Nephron (organoid): ENCODE measurements at regions not wholly inside any gene's neighbourhood (a gene's known extent, or its start where the extent isn't known, plus 50 kb on each side); places are given as distances from the start of the nearest gene placed in this dataset.

Experiments used
- H3K27ac Mint-ChIP-seq, 3 experiments: 2 replicates each; pipeline ENCODE4 v1.8.0; 2020; ENCODE audit warnings: mixed read lengths in 3 of 3, mild to moderate bottlenecking in 2 of 3, moderate library complexity in 1 of 3
- H3K27me3 Mint-ChIP-seq: 2 replicates; pipeline ENCODE4 v1.8.0; 2021; ENCODE audit warnings: low read depth, mild to moderate bottlenecking, moderate library complexity, mixed read lengths
- H3K36me3 Mint-ChIP-seq: 2 replicates; pipeline ENCODE4 v1.8.0; 2020; ENCODE audit warnings: low read depth, mixed read lengths
- H3K4me1 Mint-ChIP-seq: 2 replicates; pipeline ENCODE4 v1.8.0; 2020; ENCODE audit warnings: mixed read lengths
- H3K4me3 Mint-ChIP-seq, 3 experiments: 2 replicates each; pipeline ENCODE4 v1.8.0; 2020; ENCODE audit warnings: mild to moderate bottlenecking in 3 of 3, mixed read lengths in 3 of 3, moderate library complexity in 2 of 3
- H3K9me3 Mint-ChIP-seq: 2 replicates; pipeline ENCODE4 v1.8.0; 2020; ENCODE audit warnings: mixed read lengths
- TF ChIP-seq, protein P1 (sequence below), 3 experiments: fragments of 200-600 bp; sonication (generic); IDR thresholded peaks; one replicate each; pipeline ENCODE4 v1.5.0; 2021; ENCODE audit warnings: antibody characterized with exemption in 3 of 3; ENCODE audit not compliant: unreplicated experiment in 3 of 3

DNA sequence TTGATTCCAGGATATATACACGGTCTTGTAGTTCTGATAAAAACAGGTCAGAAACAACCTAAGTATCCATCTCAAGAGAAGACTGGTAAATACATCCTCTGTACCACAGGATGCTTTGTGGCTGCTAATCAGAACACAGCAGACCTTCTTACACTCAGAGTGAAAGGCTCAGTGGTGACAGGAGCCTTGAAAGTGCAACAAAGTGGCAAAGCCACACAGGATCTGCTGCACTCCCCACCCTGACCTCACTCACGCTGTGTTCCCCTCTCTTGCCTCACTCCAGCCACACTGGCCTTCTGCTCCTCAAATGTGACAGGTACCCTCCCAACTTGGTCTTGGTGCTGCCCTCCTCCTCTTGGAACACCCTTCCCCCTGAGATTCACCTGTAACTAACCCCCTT is 98.1 kb upstream of the GRIP1 start:
- Mint-ChIP-seq H3K27ac (peak overlapping the region in 1 of 3 experiments; percentile 34), H3K27me3 (peaks cover 2% of the 10 kb centered on the region), H3K4me3 (no peak overlapping the region), H3K36me3 (no peaks in the 10 kb centered on the region), H3K4me1 (peaks cover 13% of the 10 kb centered on the region), H3K9me3 (no peaks in the 10 kb centered on the region)
- TF ChIP-seq, protein P1, sequence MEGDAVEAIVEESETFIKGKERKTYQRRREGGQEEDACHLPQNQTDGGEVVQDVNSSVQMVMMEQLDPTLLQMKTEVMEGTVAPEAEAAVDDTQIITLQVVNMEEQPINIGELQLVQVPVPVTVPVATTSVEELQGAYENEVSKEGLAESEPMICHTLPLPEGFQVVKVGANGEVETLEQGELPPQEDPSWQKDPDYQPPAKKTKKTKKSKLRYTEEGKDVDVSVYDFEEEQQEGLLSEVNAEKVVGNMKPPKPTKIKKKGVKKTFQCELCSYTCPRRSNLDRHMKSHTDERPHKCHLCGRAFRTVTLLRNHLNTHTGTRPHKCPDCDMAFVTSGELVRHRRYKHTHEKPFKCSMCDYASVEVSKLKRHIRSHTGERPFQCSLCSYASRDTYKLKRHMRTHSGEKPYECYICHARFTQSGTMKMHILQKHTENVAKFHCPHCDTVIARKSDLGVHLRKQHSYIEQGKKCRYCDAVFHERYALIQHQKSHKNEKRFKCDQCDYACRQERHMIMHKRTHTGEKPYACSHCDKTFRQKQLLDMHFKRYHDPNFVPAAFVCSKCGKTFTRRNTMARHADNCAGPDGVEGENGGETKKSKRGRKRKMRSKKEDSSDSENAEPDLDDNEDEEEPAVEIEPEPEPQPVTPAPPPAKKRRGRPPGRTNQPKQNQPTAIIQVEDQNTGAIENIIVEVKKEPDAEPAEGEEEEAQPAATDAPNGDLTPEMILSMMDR (IDR thresholded peaks at IDR 0.05; ENCODE audit: unreplicated experiment in 3 of 3): no peak

DNA sequence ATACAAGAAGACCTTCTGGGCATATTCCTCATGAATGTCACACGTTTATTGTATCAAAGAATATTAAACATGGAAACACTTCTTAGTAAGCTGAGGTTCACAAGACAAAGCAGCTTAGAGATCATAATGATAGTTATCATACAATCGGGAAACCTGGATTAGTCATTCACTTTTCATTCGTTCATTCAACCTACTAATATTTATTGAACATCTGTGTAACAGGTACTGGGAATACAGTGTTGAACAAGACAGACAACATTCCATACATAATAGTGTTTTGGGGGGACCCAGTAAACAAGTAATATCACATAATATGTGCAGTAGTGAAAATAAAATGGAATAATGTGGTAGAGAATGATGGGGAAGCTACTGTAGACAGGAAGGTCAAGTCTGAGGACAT is 100.6 kb upstream of the GRIP1 start:
- TF ChIP-seq, protein P1 (IDR thresholded peaks at IDR 0.05; ENCODE audit: unreplicated experiment in 3 of 3): no peak
- H3K27ac Mint-ChIP-seq: no peak overlapping the region
- no peaks in the 10 kb centered on the region for H3K9me3 Mint-ChIP-seq
- peaks cover 4% of the 10 kb centered on the region for H3K27me3 Mint-ChIP-seq
- H3K4me1 Mint-ChIP-seq: peaks cover 13% of the 10 kb centered on the region
- H3K36me3 Mint-ChIP-seq: no peaks in the 10 kb centered on the region
- H3K4me3 Mint-ChIP-seq: no peak overlapping the region

DNA sequence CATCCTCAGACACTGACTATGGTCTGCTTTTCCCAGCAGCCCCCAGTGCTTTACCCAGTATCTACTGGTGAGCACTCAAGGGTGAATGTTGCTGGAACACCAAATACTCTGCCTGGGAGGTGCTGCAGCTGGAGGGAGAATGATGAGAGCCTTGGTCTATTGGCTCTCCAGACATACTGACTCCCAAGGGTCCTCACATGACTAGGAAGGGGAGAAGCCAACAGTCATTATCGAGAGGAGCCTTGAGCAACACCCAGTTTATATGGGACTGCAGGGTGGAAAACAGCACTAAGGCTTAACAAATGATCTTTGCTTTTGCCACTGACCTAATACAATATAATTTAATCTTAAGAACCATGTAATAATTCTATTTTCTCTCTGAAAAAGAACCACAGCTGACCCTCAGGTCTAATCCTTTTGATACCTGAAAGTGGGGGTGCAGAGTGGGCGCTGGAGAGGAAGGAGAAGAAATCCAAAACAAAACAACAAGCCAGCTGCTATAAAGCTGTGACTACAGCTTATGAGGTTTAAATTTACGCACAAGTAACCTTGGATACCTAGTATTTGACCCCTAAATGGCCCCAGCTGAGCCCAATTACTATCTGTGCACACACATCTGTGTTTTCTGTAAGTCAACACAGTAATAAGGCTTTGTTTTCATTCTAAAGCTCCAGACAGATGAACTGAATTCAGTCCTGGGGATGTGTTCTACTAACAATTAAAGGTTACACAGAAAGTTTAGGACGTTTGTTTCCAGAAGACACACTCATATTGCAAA is 107.8 kb upstream of the GRIP1 start:
- no peaks in the 10 kb centered on the region for H3K4me1 Mint-ChIP-seq
- TF ChIP-seq, protein P1 (IDR thresholded peaks at IDR 0.05; ENCODE audit: unreplicated experiment in 3 of 3): no peak
- H3K27me3 Mint-ChIP-seq: peaks cover 4% of the 10 kb centered on the region
- H3K27ac Mint-ChIP-seq: no peak overlapping the region
- no peaks in the 10 kb centered on the region for H3K9me3 Mint-ChIP-seq
- H3K4me3 Mint-ChIP-seq: no peak overlapping the region
- no peaks in the 10 kb centered on the region for H3K36me3 Mint-ChIP-seq

DNA sequence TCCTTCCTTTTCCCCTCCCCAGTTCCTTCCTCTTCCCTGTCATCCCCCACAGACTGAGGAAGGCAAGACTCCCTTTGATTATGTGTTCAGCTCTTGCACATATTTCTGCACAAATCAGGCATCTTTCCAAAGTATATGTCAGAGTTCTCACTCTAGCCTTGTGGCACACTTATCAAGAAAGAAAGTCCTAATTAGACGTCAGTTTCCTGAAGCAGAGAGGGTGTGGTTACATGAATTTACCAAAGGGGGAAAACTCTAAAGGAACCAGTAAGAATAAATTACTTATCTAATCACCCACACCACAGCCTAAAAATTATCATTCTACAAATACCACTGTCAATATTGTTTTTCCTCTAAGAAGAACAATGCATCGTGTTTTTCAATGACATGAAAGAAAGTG is 120.7 kb upstream of the GRIP1 start:
- Mint-ChIP-seq H3K36me3 (no peaks in the 10 kb centered on the region), H3K9me3 (no peaks in the 10 kb centered on the region), H3K27ac (peak overlapping the region in 1 of 3 experiments; percentile 29), H3K4me1 (peaks cover 6% of the 10 kb centered on the region), H3K4me3 (no peak overlapping the region), H3K27me3 (peaks cover 21% of the 10 kb centered on the region)
- TF ChIP-seq, protein P1 (IDR thresholded peaks at IDR 0.05; ENCODE audit: unreplicated experiment in 3 of 3): no peak

DNA sequence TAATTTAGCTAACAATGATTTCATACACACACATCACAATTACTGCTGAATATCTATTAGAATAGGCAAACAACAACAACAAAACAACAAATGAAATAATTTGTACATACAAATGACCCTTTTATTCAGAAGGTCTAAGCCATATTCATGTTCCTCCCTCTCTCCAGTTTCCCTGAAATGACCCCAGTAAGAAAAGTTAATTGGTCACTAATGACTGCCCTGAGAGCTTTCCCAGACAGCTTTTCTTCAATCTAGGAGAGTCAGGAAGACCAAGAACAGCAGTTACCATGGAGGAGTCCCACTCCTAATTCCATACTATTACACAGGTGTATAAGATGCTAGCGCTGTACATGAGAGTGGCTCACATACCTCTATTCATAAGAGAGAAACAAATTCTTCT is 121.2 kb upstream of the GRIP1 start:
- Mint-ChIP-seq H3K4me3 (no peak overlapping the region), H3K27ac (peak overlapping the region in 1 of 3 experiments; percentile 29), H3K4me1 (peaks cover 7% of the 10 kb centered on the region), H3K36me3 (no peaks in the 10 kb centered on the region), H3K27me3 (peaks cover 25% of the 10 kb centered on the region), H3K9me3 (no peaks in the 10 kb centered on the region)
- TF ChIP-seq, protein P1 (IDR thresholded peaks at IDR 0.05; ENCODE audit: unreplicated experiment in 3 of 3): no peak

DNA sequence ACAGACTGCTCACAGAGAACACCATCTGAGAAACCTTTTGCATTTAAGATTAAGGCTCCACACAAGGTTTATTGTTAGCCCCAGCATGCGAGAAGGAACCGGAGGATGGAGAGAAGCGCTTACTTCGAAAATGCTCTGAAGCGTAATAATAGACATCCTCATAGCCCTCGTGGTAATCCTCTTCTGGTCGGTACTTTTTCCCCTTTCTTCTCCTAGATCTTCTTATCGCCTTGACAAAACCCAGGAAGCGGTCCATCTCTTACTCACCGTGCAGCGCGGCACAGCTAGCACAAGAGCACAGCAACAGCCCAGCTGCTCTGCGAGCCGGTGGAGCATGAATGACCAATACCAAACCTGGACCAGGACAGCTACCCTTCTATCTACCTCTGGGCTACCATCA is 125.1 kb upstream of the GRIP1 start:
- H3K9me3 Mint-ChIP-seq: no peaks in the 10 kb centered on the region
- H3K36me3 Mint-ChIP-seq: no peaks in the 10 kb centered on the region
- H3K27me3 Mint-ChIP-seq: peaks cover 31% of the 10 kb centered on the region
- peak overlapping the region in 1 of 3 experiments; percentile 37 for H3K27ac Mint-ChIP-seq
- H3K4me1 Mint-ChIP-seq: peaks cover 14% of the 10 kb centered on the region
- H3K4me3 Mint-ChIP-seq: peak overlapping the region; percentile 64 to 77 (median 66)
- TF ChIP-seq, protein P1 (IDR thresholded peaks at IDR 0.05; ENCODE audit: unreplicated experiment in 3 of 3): no peak
